Hematopoietic multipotent progenitor cell treated with erythropoietin and hydrocortisone succinate and interleukin-3 and kit ligand, for 6 days (in vitro differentiated cells): ENCODE measurements at regions not wholly inside any gene's neighbourhood (a gene's known extent, or its start where the extent isn't known, plus 50 kb on each side); places are given as distances from the start of the nearest gene placed in this dataset.

Experiments used
- DNase-seq: peaks from one replicate; pipeline ENCODE4 v3.0.0-alpha.2; 2015

DNA sequence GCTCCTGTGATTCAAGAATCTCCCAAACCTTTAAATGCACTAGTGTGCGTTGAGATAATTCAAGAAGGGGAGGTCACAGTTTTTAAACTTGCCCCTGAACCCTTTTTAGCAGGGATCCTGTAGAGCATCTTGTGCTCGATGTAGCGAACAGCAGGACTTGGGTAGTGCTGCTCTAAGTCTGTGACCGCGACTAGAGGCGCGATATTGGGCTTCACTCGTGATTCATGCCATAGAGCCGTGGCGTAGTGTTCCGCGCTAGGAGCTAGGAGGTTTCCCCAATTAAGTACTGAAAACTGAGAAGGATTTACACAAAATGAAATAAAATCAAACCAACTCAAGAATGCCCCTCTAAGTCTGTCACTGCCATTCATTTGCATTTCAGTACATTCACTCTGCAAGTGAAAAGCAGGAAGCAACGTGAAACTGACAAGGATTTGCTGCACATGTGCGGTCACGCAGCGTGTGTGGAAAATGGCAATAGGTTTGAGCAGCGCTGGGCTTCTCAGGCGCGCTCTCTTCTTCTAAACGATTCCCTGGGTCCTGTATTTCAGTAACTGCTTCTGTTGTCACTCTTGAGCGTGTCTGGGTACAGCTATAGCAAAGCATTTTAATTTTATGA is 1135.9 kb upstream of the WWC1 start:
- DNase-seq, result no peak

- DNase-seq, result no peak
Observed at GRCh38 chr5:167156446-167156845, 1135.0 kb upstream of the WWC1 start.

DNA sequence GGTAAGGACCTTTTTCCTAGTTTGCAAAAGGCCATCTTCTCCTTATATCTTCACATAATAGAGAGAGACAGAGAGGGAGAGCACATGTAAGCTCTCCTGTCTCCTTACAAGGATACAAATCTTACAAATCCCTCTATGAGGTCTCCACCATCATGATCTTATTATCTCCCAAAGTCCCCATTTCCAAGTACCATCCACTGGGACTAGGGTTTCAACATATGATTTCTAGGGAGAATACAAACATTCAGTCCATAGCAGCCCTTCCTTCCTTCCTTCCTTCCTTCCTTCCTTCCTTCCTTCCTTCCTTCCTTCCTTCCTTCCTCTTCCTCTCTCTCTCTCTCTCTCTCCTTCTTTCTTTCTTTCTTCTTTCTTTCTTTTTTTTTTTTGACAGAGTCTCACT is 1132.9 kb upstream of the WWC1 start:
- no peak for DNase-seq

DNA sequence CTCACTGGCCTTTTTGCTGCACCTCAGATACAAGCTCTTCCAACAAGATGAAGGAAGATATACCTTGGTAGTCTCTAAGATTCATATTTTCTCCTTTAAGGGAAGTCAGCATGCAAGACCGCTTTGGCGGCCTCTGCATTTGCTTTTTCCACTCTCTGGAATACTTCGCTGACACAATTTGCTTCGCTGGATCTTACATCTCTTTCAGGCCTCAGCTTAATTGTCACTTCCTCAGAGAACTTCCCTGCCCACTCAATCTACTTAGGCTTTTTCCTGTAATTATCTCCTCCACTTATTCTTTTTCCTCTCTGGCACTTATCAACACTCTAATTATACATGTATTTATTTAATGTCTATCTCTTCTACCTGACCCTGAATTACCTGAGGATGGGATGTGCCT is 1131.1 kb upstream of the WWC1 start:
- no peak for DNase-seq

DNA sequence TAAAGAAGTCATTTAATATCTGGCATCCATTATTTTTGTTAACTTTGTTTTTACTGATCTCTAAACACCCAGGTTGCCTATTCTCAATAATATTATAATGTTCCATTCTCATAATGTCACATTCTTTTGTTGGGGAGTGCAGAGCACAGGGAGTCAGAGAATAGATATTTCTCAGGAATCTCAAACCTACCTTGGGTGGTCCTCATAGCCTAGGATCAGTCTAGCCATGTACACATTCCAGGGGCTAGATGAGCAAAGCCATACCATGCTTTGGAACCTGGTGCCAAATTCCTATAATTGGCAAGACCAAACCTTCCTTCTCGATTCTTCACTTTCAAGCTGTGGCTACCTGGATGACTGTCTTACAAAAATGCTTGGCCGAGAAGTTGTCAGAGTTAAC is 1124.7 kb upstream of the WWC1 start:
- DNase-seq, result no peak

- no peak for DNase-seq
Observed at GRCh38 chr5:167167191-167167795, 1124.2 kb upstream of the WWC1 start.

DNA sequence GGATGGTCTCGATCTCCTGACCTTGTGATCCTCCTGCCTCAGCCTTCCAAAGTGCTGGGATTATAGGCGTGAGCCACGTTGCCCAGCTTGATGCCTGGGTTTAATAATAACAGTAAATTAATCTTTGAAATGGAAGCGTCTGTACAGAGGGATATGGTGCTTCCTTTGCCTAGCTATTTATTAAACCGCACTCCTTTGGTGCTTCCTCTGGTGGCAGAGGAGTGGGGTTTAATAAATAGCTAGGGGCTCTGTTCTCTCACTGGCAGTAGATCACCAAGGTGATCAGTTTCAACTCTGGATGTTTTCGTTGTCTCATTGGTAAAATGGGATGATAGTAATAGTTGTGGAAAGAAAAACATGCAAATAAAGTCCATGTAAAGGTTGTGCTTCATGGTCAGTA is 1122.5 kb upstream of the WWC1 start:
- DNase-seq, result no peak

DNA sequence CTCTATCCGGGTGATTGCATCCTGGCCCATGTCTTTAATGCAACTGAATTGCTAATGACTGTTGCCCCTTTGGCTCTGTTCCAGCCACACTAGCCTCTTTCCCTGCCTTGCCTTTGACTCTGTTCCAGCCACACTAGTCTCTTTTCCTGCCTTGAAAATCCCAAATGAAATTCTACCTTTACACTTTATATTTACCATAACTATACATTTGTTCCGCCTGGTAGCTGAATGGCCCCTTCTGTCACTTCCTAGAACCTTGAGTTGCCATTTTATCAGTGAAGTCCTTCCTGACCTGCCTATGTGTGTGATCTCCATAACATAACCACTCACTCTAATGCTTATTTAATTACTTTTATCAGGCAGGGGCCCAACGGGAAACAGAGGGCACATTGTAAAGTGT is 1120.4 kb upstream of the WWC1 start:
- no peak for DNase-seq

DNA sequence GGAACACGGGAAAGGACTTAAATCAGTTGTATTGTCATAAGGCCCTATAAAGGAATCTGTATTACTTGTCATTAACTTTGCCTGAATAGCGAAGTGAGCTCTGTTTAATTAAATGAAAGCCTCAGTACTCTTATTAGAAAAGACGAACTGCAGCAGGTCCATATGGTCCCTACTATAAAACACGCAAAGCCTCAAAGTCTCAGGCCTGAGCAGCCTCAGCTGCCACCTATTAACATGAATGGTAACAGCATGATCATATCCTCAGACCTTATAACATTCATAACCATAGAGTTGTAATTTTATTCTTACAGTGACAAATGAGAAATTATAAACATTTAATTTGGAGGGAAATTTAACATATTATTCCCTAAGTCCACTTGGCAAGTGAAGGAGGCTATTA is 1113.7 kb upstream of the WWC1 start:
- DNase-seq, result no peak

DNA sequence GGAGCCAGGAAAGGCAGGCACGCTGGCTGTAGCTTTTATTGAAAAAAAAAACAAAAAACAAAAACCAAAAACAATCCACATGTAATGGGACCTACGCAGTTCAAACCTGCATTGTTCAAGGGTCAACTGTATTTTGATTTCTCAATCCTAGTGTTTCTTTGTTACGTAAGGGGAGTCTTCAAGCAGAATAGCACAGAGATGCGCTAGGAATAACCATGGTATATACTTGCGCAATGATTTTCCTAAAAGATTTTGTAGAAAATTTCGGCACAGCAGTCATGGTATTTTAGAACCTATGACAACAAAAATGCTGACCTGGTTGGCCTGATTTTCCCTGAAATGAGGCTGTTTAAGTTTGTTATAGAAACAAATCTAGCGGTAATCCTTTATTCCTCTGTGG is 1110.5 kb upstream of the WWC1 start:
- DNase-seq, result no peak

GRCh38 chr5:167205881-167206280 is 1085.6 kb upstream of the WWC1 start:
- no peak for DNase-seq

DNA sequence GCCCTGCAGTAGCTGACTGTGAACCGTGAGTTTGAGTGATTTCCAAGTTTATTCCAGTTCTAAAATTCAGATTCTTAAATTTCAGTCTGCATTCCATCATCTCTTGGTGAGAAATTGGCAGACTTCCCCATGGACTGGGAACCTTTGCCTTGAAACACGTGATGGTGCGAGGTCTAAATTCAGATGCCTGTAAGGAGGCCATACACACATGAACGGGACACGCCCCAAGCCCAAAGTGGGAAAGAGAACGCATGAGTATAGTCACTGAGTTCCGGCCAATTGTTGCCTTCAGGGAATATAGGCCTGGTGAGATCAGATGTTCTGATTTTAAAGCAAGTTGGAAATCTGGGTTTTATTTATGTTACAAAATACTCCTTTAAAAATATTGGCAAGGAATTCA is 1084.4 kb upstream of the WWC1 start:
- DNase-seq, result no peak

GRCh38 chr5:167208911-167209310 is 1082.5 kb upstream of the WWC1 start:
- DNase-seq, result no peak

GRCh38 chr5:167217097-167217743 is 1074.2 kb upstream of the WWC1 start:
- DNase-seq, result no peak

- no peak for DNase-seq
Observed at GRCh38 chr5:167219298-167219697, 1072.1 kb upstream of the WWC1 start.

DNA sequence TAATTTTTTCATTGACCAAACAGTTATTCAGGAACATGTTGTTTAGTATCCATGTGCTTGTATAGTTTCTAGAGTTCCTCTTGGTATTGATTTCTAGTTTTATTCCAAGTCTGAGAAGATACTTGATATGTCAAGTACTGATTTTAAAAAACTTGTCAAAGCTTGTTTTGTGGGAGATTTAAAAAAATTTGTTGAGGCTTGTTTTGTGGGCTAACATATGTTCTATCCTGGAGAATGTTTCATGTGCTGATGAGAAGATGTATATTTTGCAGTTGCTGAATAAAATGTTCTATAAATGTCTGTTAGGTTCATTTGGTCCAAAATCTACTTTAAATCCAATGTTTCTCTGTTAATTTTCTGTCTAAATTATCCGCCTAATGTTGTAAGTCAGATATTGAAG is 1065.1 kb upstream of the WWC1 start:
- DNase-seq, result no peak

DNA sequence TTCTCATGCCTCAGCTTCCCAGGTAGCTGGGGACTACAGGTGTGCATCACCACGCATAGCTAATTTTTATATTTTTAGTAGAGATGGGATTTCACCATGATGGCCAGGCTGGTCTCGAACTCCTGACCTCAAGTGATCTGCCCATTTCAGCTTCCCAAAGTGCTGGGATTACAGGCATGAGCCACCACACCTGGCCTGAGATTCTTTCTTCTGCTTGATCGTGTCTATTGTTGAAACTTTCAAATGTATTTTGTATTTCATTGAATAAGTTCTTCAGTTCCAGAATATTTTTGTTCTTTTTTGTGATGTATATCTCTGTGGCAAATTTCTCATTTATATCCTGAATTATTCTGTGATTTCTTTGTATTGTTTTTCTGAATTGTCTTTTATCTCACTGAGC is 1063.3 kb upstream of the WWC1 start:
- DNase-seq, result no peak

GRCh38 chr5:167229751-167230150 is 1061.7 kb upstream of the WWC1 start:
- no peak for DNase-seq

DNA sequence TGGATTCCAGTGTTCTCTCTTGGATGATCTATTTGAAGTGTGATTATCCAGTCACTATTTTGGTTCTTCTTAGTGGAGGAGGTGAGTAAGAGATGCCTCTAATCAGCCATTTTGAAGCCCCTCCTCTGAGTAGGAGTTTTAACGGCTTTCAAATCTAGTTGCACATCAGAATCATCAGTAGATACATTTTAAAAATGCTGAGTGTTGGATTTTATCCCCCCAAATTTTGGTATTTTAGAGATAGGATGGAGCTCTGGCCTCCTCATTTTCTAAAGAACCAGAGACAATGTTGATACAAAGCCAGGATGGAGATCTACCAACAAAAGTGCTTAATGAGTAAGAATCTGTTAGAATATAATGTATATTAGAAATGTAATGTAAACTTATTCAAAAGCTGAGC is 1061.0 kb upstream of the WWC1 start:
- no peak for DNase-seq

GRCh38 chr5:167232675-167233311 is 1058.7 kb upstream of the WWC1 start:
- DNase-seq, result no peak

DNA sequence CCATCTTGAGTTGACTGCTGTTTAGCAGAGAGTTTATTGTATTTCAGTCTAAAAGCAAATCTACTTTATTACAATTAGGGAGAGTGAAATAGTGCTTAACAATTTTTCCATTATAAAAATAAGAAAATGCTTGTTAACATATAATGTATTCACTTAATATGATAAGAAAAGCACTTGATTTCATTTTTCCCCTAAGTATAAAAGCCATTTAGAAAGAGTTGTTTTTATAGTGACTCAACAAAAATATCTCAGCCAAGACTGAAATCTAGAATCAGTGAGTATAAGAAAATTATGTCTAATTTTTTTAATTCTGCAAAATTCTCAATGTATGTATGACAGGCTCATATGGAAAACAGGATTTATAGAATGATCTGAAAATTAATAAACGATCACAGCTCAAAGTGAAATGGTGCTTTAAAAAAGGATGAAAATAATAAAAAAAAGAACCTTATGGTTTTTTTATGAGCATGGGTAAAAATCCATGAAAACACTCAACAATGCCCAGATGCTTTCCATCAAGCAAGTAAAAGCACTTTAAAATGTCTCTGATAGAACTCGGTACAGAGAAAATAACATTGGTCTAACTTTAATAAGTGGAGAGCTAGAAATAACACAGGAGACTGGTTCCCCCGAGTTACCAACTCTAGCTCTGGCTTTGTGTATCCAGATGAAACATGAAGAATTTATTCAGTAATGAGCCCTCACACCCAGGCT is 1057.8 kb upstream of the WWC1 start:
- DNase-seq, result no peak

DNA sequence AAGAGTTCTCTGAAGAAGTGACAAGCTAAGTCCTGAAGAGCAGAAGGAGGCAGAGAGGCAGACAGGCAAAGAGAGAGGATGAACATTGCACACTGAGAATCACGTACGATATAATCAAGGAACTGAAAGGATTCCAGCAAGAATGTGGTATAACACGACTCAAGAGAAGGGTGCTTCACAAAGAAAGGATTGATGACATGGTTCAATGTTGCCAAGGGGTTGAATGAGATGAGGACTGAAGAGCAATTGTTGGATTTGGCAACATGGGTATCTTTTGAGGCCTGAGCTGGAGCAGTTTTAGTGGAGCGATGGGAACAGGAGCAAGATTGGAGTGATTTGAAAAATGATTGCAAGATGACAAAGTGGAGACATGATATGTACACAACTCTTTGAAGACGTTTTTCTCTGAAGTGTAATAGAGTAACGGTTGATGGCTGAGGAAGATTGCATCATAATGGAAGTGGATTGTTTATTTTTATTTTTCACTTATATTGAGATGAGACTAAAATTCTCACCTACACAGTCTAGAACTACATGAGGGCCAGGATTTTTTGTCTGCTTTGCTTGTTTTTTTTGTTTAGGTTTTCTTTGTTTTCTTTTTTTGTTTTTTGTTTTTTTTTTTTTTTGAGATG is 1049.9 kb upstream of the WWC1 start:
- DNase-seq, result no peak

DNA sequence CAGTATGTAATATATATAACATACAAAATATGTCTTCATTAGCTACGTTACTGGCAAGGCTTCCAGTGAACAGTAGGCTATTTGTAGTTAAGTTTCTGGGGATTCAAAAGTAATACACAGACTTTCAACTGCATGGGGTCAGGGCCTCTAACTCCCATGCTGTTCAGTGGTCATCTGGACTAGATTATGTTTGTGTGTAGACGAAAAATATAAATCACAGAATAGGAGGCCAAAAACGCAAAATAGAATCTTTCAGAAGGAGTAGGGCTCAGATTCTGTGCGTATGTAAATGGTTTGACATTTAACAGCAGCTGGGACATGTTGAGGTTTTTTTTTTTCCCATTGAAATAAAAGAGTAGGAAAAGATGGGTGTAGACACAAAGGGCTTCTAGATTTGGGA is 1048.7 kb upstream of the WWC1 start:
- DNase-seq, result no peak
